ENCODE measurements at regions not wholly inside any gene's neighbourhood (a gene's known extent, or its start where the extent isn't known, plus 50 kb on each side); places are given as distances from the start of the nearest gene placed in this dataset.

DNA sequence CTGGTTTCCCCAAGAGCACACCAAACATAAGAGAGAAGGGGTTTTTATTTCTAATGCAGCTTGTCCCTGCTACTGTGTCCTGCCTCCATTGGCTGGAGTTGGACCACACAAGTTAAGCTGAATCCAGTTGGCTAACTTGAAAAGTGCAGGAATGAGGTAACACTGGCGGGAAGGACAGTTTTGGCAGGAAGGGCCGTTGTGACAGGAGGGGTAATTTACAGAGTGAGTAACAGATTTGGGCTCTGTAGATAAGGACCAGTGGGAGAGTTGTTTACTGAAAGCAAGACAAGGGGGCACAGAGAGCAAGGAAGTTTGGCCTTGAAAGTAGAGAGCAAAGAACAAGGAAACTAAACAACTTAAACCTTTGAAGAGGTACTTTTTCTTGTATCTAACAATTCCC, 1623.3 kb upstream of the RAG2 start:
- DNase-seq (ENCODE audit: low read depth in 1 of 2, low spot score in 1 of 2), result no peak
- Histone ChIP-seq H3K4me3 (replicated peaks; ENCODE audit: insufficient read depth, low read length) (no peak overlapping the region), H3K27ac (replicated peaks) (no peak overlapping the region), H3K27me3 (ENCODE audit: insufficient read depth, poor library complexity, severe bottlenecking) (no peaks in the 10 kb centered on the region)
- TF ChIP-seq SPI1 (IDR thresholded peaks at IDR 0.05; ENCODE audit: borderline replicate concordance, low read depth), result no peak
- TF ChIP-seq GABPA (IDR thresholded peaks at IDR 0.05; ENCODE audit: low read depth), result no peak
- TF ChIP-seq, protein P1, sequence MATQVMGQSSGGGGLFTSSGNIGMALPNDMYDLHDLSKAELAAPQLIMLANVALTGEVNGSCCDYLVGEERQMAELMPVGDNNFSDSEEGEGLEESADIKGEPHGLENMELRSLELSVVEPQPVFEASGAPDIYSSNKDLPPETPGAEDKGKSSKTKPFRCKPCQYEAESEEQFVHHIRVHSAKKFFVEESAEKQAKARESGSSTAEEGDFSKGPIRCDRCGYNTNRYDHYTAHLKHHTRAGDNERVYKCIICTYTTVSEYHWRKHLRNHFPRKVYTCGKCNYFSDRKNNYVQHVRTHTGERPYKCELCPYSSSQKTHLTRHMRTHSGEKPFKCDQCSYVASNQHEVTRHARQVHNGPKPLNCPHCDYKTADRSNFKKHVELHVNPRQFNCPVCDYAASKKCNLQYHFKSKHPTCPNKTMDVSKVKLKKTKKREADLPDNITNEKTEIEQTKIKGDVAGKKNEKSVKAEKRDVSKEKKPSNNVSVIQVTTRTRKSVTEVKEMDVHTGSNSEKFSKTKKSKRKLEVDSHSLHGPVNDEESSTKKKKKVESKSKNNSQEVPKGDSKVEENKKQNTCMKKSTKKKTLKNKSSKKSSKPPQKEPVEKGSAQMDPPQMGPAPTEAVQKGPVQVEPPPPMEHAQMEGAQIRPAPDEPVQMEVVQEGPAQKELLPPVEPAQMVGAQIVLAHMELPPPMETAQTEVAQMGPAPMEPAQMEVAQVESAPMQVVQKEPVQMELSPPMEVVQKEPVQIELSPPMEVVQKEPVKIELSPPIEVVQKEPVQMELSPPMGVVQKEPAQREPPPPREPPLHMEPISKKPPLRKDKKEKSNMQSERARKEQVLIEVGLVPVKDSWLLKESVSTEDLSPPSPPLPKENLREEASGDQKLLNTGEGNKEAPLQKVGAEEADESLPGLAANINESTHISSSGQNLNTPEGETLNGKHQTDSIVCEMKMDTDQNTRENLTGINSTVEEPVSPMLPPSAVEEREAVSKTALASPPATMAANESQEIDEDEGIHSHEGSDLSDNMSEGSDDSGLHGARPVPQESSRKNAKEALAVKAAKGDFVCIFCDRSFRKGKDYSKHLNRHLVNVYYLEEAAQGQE (IDR thresholded peaks at IDR 0.05; ENCODE audit: insufficient replicate concordance, low read depth), result no peak
- no peak for TF ChIP-seq POLR2AphosphoS5 (IDR thresholded peaks at IDR 0.05; ENCODE audit: low read depth)
- TF ChIP-seq, protein P2, sequence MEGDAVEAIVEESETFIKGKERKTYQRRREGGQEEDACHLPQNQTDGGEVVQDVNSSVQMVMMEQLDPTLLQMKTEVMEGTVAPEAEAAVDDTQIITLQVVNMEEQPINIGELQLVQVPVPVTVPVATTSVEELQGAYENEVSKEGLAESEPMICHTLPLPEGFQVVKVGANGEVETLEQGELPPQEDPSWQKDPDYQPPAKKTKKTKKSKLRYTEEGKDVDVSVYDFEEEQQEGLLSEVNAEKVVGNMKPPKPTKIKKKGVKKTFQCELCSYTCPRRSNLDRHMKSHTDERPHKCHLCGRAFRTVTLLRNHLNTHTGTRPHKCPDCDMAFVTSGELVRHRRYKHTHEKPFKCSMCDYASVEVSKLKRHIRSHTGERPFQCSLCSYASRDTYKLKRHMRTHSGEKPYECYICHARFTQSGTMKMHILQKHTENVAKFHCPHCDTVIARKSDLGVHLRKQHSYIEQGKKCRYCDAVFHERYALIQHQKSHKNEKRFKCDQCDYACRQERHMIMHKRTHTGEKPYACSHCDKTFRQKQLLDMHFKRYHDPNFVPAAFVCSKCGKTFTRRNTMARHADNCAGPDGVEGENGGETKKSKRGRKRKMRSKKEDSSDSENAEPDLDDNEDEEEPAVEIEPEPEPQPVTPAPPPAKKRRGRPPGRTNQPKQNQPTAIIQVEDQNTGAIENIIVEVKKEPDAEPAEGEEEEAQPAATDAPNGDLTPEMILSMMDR (IDR thresholded peaks at IDR 0.05; ENCODE audit: insufficient read depth, low read length), result no peak

DNA sequence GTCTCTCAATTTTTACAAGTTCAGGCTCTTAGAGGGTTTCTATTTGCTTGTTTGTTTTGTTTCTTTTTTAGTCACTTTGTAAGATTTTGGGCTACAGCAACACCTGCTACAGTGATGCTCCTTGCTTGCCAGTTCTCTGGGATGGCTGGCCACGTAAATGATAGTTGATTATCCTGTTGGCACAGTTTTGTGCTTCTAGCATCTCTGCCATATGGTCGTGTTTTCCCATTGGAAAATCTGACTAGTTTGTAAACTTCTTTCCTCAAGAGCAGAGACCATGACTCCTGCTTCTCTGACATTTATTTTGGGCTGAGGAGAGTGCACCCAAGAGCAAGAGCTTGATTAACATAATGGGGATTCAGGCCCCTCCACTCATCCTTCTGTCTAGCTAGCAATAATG, 1621.6 kb upstream of the RAG2 start:
- Histone ChIP-seq H3K4me3 (replicated peaks; ENCODE audit: insufficient read depth, low read length) (no peak overlapping the region), H3K27ac (replicated peaks) (no peak overlapping the region), H3K27me3 (ENCODE audit: insufficient read depth, poor library complexity, severe bottlenecking) (no peaks in the 10 kb centered on the region)
- no peak for DNase-seq (ENCODE audit: low read depth in 1 of 2, low spot score in 1 of 2)
- TF ChIP-seq, protein P1 (IDR thresholded peaks at IDR 0.05; ENCODE audit: insufficient replicate concordance, low read depth), result no peak
- TF ChIP-seq GABPA (IDR thresholded peaks at IDR 0.05; ENCODE audit: low read depth), result no peak
- no peak for TF ChIP-seq POLR2AphosphoS5 (IDR thresholded peaks at IDR 0.05; ENCODE audit: low read depth)
- TF ChIP-seq SPI1 (IDR thresholded peaks at IDR 0.05; ENCODE audit: borderline replicate concordance, low read depth), result no peak
- TF ChIP-seq, protein P2 (IDR thresholded peaks at IDR 0.05; ENCODE audit: insufficient read depth, low read length), result no peak

DNA sequence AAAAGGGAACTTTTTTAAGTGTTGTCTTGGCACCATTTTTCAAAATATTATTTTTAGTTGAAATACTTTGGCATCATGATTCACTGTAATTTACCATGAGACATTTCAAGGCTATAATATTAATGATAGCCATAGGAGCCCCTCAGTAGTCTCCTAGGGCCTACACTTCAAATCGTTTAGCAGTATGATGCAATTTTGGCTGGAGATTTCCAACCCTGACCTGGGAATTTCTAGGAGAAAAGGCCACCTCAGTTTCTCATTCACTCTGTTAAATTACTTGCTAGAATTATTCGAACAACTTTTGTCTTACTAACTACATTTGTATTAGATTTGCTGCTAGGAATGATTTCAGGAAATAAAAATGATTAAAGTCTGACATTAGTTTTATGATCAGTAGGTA, 1610.9 kb upstream of the RAG2 start:
- no peak for DNase-seq (ENCODE audit: low read depth in 1 of 2, low spot score in 1 of 2)
- TF ChIP-seq POLR2AphosphoS5 (IDR thresholded peaks at IDR 0.05; ENCODE audit: low read depth) (no peak), GABPA (IDR thresholded peaks at IDR 0.05; ENCODE audit: low read depth) (no peak)
- TF ChIP-seq, protein P2 (IDR thresholded peaks at IDR 0.05; ENCODE audit: insufficient read depth, low read length), result no peak
- TF ChIP-seq, protein P1 (IDR thresholded peaks at IDR 0.05; ENCODE audit: insufficient replicate concordance, low read depth), result no peak
- no peak overlapping the region for H3K4me3 ChIP-seq (replicated peaks; ENCODE audit: insufficient read depth, low read length)
- H3K27ac ChIP-seq (replicated peaks), result no peak overlapping the region
- H3K27me3 ChIP-seq (ENCODE audit: insufficient read depth, poor library complexity, severe bottlenecking), result no peaks in the 10 kb centered on the region

Data from HL-60 (cell line).